ENCODE measurements at regions not wholly inside any gene's neighbourhood (a gene's known extent, or its start where the extent isn't known, plus 50 kb on each side); places are given as distances from the start of the nearest gene placed in this dataset.

DNA sequence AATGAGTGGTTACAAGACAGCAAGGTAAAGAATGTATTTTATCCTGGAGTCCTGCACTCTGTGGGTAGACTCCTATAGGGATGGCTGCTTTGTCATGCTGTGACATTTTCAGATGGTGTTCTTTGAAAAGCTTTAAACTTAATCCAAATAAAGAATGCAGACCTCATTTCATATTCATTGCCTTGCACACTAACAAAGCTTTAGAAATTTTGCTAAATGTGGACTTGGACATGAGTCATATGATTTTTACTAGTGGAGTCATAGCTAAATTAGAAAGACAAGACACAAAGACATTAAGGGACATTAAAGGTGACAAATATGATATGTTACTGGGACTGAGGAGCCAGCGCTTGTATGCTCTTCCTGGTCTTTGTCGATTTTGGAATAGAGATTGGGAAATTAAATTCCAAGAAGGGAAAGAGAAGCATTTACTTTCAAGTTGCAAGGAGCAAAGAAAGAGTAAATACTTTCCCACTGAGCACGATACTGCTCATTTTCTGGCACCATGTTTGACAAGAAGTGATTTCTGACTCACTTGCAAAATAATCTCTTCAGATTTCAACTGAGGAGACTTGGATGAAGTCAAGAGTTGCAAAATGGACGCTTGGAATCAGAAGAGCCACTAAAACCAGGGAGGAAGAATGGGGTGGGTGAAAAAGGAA lies 152.9 kb upstream of the MYOCD start:
- H3K4me1 ChIP-seq, result no peaks in the 10 kb centered on the region
- TF ChIP-seq, protein P1, sequence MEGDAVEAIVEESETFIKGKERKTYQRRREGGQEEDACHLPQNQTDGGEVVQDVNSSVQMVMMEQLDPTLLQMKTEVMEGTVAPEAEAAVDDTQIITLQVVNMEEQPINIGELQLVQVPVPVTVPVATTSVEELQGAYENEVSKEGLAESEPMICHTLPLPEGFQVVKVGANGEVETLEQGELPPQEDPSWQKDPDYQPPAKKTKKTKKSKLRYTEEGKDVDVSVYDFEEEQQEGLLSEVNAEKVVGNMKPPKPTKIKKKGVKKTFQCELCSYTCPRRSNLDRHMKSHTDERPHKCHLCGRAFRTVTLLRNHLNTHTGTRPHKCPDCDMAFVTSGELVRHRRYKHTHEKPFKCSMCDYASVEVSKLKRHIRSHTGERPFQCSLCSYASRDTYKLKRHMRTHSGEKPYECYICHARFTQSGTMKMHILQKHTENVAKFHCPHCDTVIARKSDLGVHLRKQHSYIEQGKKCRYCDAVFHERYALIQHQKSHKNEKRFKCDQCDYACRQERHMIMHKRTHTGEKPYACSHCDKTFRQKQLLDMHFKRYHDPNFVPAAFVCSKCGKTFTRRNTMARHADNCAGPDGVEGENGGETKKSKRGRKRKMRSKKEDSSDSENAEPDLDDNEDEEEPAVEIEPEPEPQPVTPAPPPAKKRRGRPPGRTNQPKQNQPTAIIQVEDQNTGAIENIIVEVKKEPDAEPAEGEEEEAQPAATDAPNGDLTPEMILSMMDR (IDR thresholded peaks at IDR 0.05), result no peak
- no peak for TF ChIP-seq EP300 (IDR thresholded peaks at IDR 0.05)
- no peak for TF ChIP-seq POLR2A (IDR thresholded peaks at IDR 0.05)
- H3K27me3 ChIP-seq, result no peaks in the 10 kb centered on the region
- no peak for DNase-seq (ENCODE audit: low spot score in 2 of 2)
- WGBS, 2 donors, result 85 to 87% methylated on average over 4 of the region's 4 CpGs
- H3K36me3 ChIP-seq, result no peaks in the 10 kb centered on the region
- no peak overlapping the region for H3K4me3 ChIP-seq
- H3K9me3 ChIP-seq, result no peaks in the 10 kb centered on the region
- H3K27ac ChIP-seq, result no peak overlapping the region

DNA sequence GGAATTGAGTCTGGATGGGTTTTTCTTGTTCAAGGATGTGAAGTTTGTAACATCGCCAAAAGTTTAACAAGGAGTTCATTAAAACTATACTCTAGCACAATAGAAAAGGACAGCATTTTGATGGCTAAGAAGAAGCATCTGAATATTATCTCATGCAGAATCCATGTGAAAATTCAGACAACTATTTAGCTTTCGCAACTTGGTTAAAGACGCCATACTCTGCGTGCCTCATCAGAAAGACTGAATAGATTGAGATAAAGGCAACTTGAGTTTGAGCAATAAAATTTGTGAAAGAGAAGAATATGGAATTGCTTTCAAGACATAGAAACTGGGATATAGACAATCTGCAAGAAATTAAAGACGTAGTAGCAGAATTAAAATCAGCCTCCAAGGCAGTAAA lies 151.1 kb upstream of the MYOCD start:
- no peaks in the 10 kb centered on the region for H3K4me1 ChIP-seq
- H3K27ac ChIP-seq, result no peak overlapping the region
- DNase-seq (ENCODE audit: low spot score in 2 of 2), result no peak
- H3K4me3 ChIP-seq, result no peak overlapping the region
- no peaks in the 10 kb centered on the region for H3K9me3 ChIP-seq
- WGBS, 2 donors, result 91 to 94% methylated on average over 5 of the region's 5 CpGs
- no peaks in the 10 kb centered on the region for H3K27me3 ChIP-seq
- TF ChIP-seq POLR2A (IDR thresholded peaks at IDR 0.05) (no peak), EP300 (IDR thresholded peaks at IDR 0.05) (no peak)
- TF ChIP-seq, protein P1 (IDR thresholded peaks at IDR 0.05), result no peak
- no peaks in the 10 kb centered on the region for H3K36me3 ChIP-seq

DNA sequence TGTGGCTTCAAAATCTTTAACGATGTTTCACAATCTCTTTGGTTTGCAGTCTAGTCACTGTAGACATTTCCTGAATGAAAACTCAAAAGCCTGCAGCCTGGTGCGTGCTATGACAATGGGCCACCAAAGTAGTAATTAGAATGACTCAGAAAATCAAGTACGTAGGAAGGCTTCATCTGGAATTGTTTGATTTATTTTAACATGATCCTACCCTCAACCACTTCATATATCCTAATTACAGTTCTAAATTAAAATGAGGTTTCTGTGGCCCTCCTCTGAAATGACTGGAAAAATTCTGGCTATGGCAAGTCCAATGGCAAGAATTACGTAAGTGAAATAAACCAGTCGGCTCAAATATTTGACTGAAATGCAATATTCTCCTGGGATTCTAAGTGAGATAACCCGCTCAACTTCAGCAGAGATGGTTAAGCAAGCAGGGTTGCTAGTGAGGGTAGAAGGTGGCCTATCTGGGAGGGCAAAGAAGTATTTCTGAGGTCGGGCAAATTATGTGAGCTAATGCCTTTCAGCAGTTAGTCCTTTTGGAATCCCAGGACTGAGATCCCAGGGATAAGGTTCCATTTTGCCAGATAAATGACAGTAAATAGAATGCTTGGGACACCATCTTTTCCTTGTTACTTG lies 145.6 kb upstream of the MYOCD start:
- WGBS, 2 donors, result 86 to 91% methylated on average over 7 of the region's 7 CpGs
- Histone ChIP-seq H3K4me1 (peaks cover 0 to 6% (median 0%) of the 10 kb centered on the region in 4 donors), H3K27me3 (no peaks in the 10 kb centered on the region), H3K36me3 (no peaks in the 10 kb centered on the region), H3K9me3 (no peaks in the 10 kb centered on the region), H3K27ac (no peak overlapping the region), H3K4me3 (no peak overlapping the region)
- TF ChIP-seq POLR2A (IDR thresholded peaks at IDR 0.05), result no peak
- no peak for TF ChIP-seq EP300 (IDR thresholded peaks at IDR 0.05)
- TF ChIP-seq, protein P1 (IDR thresholded peaks at IDR 0.05), result no peak
- no peak for DNase-seq (ENCODE audit: low spot score in 2 of 2)

DNA sequence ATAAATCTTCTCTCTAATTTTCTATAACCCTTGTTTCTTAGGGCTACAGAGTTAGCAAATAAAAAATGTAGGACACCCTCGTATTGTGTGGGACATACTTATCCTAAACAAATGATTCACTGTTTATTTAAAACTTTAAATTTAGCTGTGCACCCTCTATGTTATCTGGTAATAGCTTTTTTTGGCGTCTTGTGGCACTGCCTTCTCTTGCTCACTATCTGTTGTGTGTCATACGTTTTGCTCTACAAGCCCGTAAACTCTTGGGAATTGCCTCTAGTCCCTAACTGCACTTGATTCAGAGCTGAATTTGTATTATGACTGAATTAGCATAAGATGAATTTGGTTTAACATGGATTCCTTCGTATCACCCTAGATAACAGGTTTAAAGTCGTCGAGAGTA lies 144.3 kb upstream of the MYOCD start:
- 87 to 90% methylated on average over 7 of the region's 7 CpGs for WGBS, 2 donors
- no peaks in the 10 kb centered on the region for H3K27me3 ChIP-seq
- H3K4me1 ChIP-seq, result peaks cover 0 to 6% (median 0%) of the 10 kb centered on the region in 4 donors
- H3K27ac ChIP-seq, result no peak overlapping the region
- no peak for DNase-seq (ENCODE audit: low spot score in 2 of 2)
- H3K4me3 ChIP-seq, result no peak overlapping the region
- no peak for TF ChIP-seq POLR2A (IDR thresholded peaks at IDR 0.05)
- TF ChIP-seq, protein P1 (IDR thresholded peaks at IDR 0.05), result no peak
- no peak for TF ChIP-seq EP300 (IDR thresholded peaks at IDR 0.05)
- no peaks in the 10 kb centered on the region for H3K36me3 ChIP-seq
- H3K9me3 ChIP-seq, result no peaks in the 10 kb centered on the region

DNA sequence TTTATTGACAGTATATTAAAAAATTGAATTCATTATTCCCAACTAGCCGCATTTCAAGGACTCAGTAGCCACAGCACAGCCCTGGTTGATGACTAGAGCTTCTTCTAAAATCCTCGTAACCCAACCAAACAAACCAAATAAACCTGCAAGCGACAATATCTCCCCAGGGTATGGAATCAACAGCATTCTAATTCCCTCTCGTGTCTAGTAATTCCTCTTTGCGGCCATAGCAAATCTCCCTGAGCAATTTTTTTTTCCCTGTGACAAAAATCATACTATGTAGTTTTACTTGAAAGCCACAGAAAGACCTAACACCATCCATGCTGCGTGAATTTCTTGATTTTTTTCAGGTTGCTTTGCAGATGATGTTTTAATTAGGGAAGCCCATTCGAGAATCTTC lies 143.4 kb upstream of the MYOCD start:
- TF ChIP-seq EP300 (IDR thresholded peaks at IDR 0.05) (no peak), POLR2A (IDR thresholded peaks at IDR 0.05) (no peak)
- TF ChIP-seq, protein P1 (IDR thresholded peaks at IDR 0.05), result no peak
- H3K36me3 ChIP-seq, result no peaks in the 10 kb centered on the region
- DNase-seq (ENCODE audit: low spot score in 2 of 2), result no peak
- peaks cover 0 to 6% (median 0%) of the 10 kb centered on the region in 4 donors for H3K4me1 ChIP-seq
- H3K9me3 ChIP-seq, result no peaks in the 10 kb centered on the region
- WGBS, 2 donors, result 61 to 63% methylated on average over 7 of the region's 7 CpGs
- H3K27me3 ChIP-seq, result no peaks in the 10 kb centered on the region
- no peak overlapping the region for H3K4me3 ChIP-seq
- no peak overlapping the region for H3K27ac ChIP-seq

Data from tibial nerve (tissue), 4 donors.